CD4-positive, alpha-beta memory T cell (primary cell): ENCODE measurements at regions not wholly inside any gene's neighbourhood (a gene's known extent, or its start where the extent isn't known, plus 50 kb on each side); places are given as distances from the start of the nearest gene placed in this dataset.

ENCODE experiments used
- CTCF ChIA-PET: fragments of 350-600 bp; sonication (Branson Sonifier 250); formaldehyde crosslinking; loops from one replicate; lab custom pipeline; 2021; ENCODE audit warnings: inconsistent platforms; ENCODE audit not compliant: partially characterized antibody; lab: Charles Lee
- POLR2A ChIA-PET: fragments of 350-600 bp; sonication (Branson Sonifier 250); formaldehyde crosslinking; loops from one replicate; lab custom pipeline; 2021; ENCODE audit not compliant: partially characterized antibody; lab: Charles Lee
- DNase-seq, 5 donors: peaks; one replicate each; pipeline versions ENCODE4 v3.0.0 to v3.0.0-alpha.2; 2020 to 2022; ENCODE audit warnings: mixed read lengths in 1 of 5
- H3K27ac ChIP-seq: one replicate; pipeline ENCODE4 v1.7.0; 2013; ENCODE audit warnings: low read depth, low read length
- H3K27me3 ChIP-seq: 2 replicates; pipeline ENCODE4 v1.7.0; 2013; ENCODE audit warnings: mild to moderate bottlenecking, low read length, moderate library complexity; ENCODE audit not compliant: insufficient read depth
- H3K36me3 ChIP-seq: 2 replicates; pipeline ENCODE4 v1.7.0; 2013; ENCODE audit warnings: mild to moderate bottlenecking, low read length, moderate library complexity; ENCODE audit not compliant: insufficient read depth
- H3K4me1 ChIP-seq: 2 replicates; pipeline ENCODE4 v1.7.0; 2013; ENCODE audit warnings: mild to moderate bottlenecking, low read length, moderate library complexity; ENCODE audit not compliant: insufficient read depth
- H3K4me3 ChIP-seq, 2 donors: one replicate each; pipeline ENCODE4 v1.7.0; 2013; ENCODE audit warnings: low read length in 2 of 2, mild to moderate bottlenecking in 1 of 2
- H3K9me3 ChIP-seq, 2 donors: one replicate each; pipeline ENCODE4 v1.7.0; 2013; ENCODE audit warnings: low read length in 2 of 2, control low read depth in 1 of 2; ENCODE audit not compliant: control insufficient read depth in 1 of 2
- H3K27ac Mint-ChIP-seq, 7 donors: one replicate each; pipeline ENCODE4 v1.8.0; 2020 to 2021; ENCODE audit warnings: mixed read lengths in 7 of 7, mild to moderate bottlenecking in 6 of 7, inconsistent platforms in 3 of 7, moderate library complexity in 3 of 7
- H3K27me3 Mint-ChIP-seq, 2 donors: one replicate each; pipeline ENCODE4 v1.8.0; 2020 to 2021; ENCODE audit warnings: mixed read lengths in 2 of 2
- H3K36me3 Mint-ChIP-seq, 2 donors: one replicate each; pipeline ENCODE4 v1.8.0; 2020 to 2021; ENCODE audit warnings: mixed read lengths in 2 of 2, inconsistent platforms in 1 of 2, mild to moderate bottlenecking in 1 of 2
- H3K4me1 Mint-ChIP-seq, 4 donors: one replicate each; pipeline ENCODE4 v1.8.0; 2020 to 2021; ENCODE audit warnings: mixed read lengths in 4 of 4, mild to moderate bottlenecking in 1 of 4
- H3K4me3 Mint-ChIP-seq, 8 donors: one replicate each; pipeline ENCODE4 v1.8.0; 2020 to 2021; ENCODE audit warnings: mixed read lengths in 8 of 8, mild to moderate bottlenecking in 7 of 8, moderate library complexity in 6 of 8, inconsistent platforms in 3 of 8
- H3K9me3 Mint-ChIP-seq, 8 donors: one replicate each; pipeline ENCODE4 v1.8.0; 2020 to 2021; ENCODE audit warnings: mixed read lengths in 8 of 8, mild to moderate bottlenecking in 5 of 8, inconsistent platforms in 3 of 8, moderate library complexity in 1 of 8
- intact Hi-C: fragments of 100-400 bp; cut with micrococcal nuclease; formaldehyde crosslinking; loops from one replicate; pipeline ENCODE4 v1.15.1; 2023

- Histone ChIP-seq H3K27me3 (no peaks in the 10 kb centered on the region), H3K4me3 (no peak overlapping the region), H3K36me3 (no peaks in the 10 kb centered on the region), H3K9me3 (no peaks in the 10 kb centered on the region), H3K27ac (no peak overlapping the region), H3K4me1 (no peaks in the 10 kb centered on the region)
- DNase-seq: no peak
- Mint-ChIP-seq H3K4me3 (no peak overlapping the region), H3K27ac (peak overlapping the region in 1 of 7 donors; percentile 42), H3K36me3 (peaks cover 0 to 4% of the 10 kb centered on the region in 2 donors), H3K4me1 (peaks cover 0 to 3% (median under 1%) of the 10 kb centered on the region in 4 donors), H3K27me3 (no peaks in the 10 kb centered on the region), H3K9me3 (peaks cover 2 to 14% (median 5%) of the 10 kb centered on the region in 8 donors)
- POLR2A ChIA-PET: no interaction called here
- intact Hi-C loops: no loop called here
- CTCF ChIA-PET: no interaction called here
Observed at GRCh38 chr13:40409278-40409677, 257.2 kb downstream of the FOXO1 start.

- H3K9me3 Mint-ChIP-seq: peaks cover 2 to 14% (median 5%) of the 10 kb centered on the region in 8 donors
- H3K9me3 ChIP-seq: no peaks in the 10 kb centered on the region
- H3K27ac ChIP-seq: no peak overlapping the region
- peaks cover 0 to 4% of the 10 kb centered on the region in 2 donors for H3K36me3 Mint-ChIP-seq
- no peaks in the 10 kb centered on the region for H3K4me1 ChIP-seq
- peak overlapping the region in 1 of 7 donors; percentile 4 for H3K27ac Mint-ChIP-seq
- no peak for DNase-seq
- no peaks in the 10 kb centered on the region for H3K27me3 Mint-ChIP-seq
- POLR2A ChIA-PET: no interaction called here
- no peak overlapping the region for H3K4me3 Mint-ChIP-seq
- no peak overlapping the region for H3K4me3 ChIP-seq
- CTCF ChIA-PET: no interaction called here
- H3K27me3 ChIP-seq: no peaks in the 10 kb centered on the region
- no peaks in the 10 kb centered on the region for H3K36me3 ChIP-seq
- peaks cover 0 to 3% (median 0%) of the 10 kb centered on the region in 4 donors for H3K4me1 Mint-ChIP-seq
- intact Hi-C loops: no loop called here
Observed at GRCh38 chr13:40410315-40410714, 256.1 kb downstream of the FOXO1 start.

- no peak for DNase-seq
- Histone ChIP-seq H3K36me3 (no peaks in the 10 kb centered on the region), H3K9me3 (no peaks in the 10 kb centered on the region), H3K4me1 (peaks cover 8% of the 10 kb centered on the region), H3K27me3 (no peaks in the 10 kb centered on the region), H3K27ac (no peak overlapping the region), H3K4me3 (no peak overlapping the region)
- H3K27me3 Mint-ChIP-seq: no peaks in the 10 kb centered on the region
- CTCF ChIA-PET: no interaction called here
- no peak overlapping the region for H3K4me3 Mint-ChIP-seq
- intact Hi-C loops: no loop called here
- H3K4me1 Mint-ChIP-seq: peaks cover 9 to 15% (median 13%) of the 10 kb centered on the region in 4 donors
- H3K36me3 Mint-ChIP-seq: no peaks in the 10 kb centered on the region
- peak overlapping the region in 2 of 7 donors; percentile 11 to 77 for H3K27ac Mint-ChIP-seq
- H3K9me3 Mint-ChIP-seq: peaks cover 0 to 2% (median 0%) of the 10 kb centered on the region in 8 donors
- POLR2A ChIA-PET: no interaction called here
Observed at GRCh38 chr13:40420160-40420740, 246.2 kb downstream of the FOXO1 start.

GRCh38 chr13:40422588-40423235, 243.7 kb downstream of the FOXO1 start:
- H3K4me3 ChIP-seq: no peak overlapping the region
- no peaks in the 10 kb centered on the region for H3K36me3 ChIP-seq
- ChIA-PET POLR2A (interaction anchor here (0.6 to 1.5 kb wide), 6 partner anchors 10 to 243 kb away, joined by 3 to 5 read pairs (median 4); no protein-coding TSS in a partner anchor), CTCF (interaction anchor here (1.2 to 1.5 kb wide), 4 partner anchors 12 to 354 kb away, joined by 3 to 6 read pairs (median 3); no protein-coding TSS in a partner anchor)
- Mint-ChIP-seq H3K27ac (peak overlapping the region in 5 of 7 donors; percentile 13 to 43 (median 38)), H3K9me3 (peaks cover 0 to 2% (median 0%) of the 10 kb centered on the region in 8 donors), H3K4me3 (no peak overlapping the region), H3K27me3 (no peaks in the 10 kb centered on the region), H3K4me1 (peaks cover 9 to 15% (median 13%) of the 10 kb centered on the region in 4 donors), H3K36me3 (no peaks in the 10 kb centered on the region)
- H3K27ac ChIP-seq: no peak overlapping the region
- H3K27me3 ChIP-seq: no peaks in the 10 kb centered on the region
- intact Hi-C loops: no loop called here
- no peak for DNase-seq
- H3K9me3 ChIP-seq: no peaks in the 10 kb centered on the region
- H3K4me1 ChIP-seq: peaks cover 8% of the 10 kb centered on the region

GRCh38 chr13:40428354-40428753, 238.1 kb downstream of the FOXO1 start:
- Mint-ChIP-seq H3K4me3 (no peak overlapping the region), H3K27me3 (no peaks in the 10 kb centered on the region), H3K36me3 (no peaks in the 10 kb centered on the region), H3K9me3 (peaks cover 0 to 2% (median 0%) of the 10 kb centered on the region in 8 donors), H3K27ac (no peak overlapping the region), H3K4me1 (peaks cover 10 to 24% (median 15%) of the 10 kb centered on the region in 4 donors)
- H3K27me3 ChIP-seq: no peaks in the 10 kb centered on the region
- no peak overlapping the region for H3K27ac ChIP-seq
- H3K9me3 ChIP-seq: no peaks in the 10 kb centered on the region
- H3K4me1 ChIP-seq: peaks cover 15% of the 10 kb centered on the region
- ChIA-PET POLR2A (no interaction called here), CTCF (no interaction called here)
- intact Hi-C loops: no loop called here
- DNase-seq: no peak
- H3K4me3 ChIP-seq: no peak overlapping the region
- no peaks in the 10 kb centered on the region for H3K36me3 ChIP-seq

GRCh38 chr13:40429706-40430545, 236.5 kb downstream of the FOXO1 start:
- no peak for DNase-seq
- Mint-ChIP-seq H3K4me1 (peaks cover 22 to 40% (median 29%) of the 10 kb centered on the region in 4 donors), H3K9me3 (no peaks in the 10 kb centered on the region), H3K27ac (no peak overlapping the region), H3K36me3 (no peaks in the 10 kb centered on the region), H3K4me3 (no peak overlapping the region), H3K27me3 (no peaks in the 10 kb centered on the region)
- no peak overlapping the region for H3K4me3 ChIP-seq
- no peaks in the 10 kb centered on the region for H3K27me3 ChIP-seq
- no peaks in the 10 kb centered on the region for H3K36me3 ChIP-seq
- H3K27ac ChIP-seq: no peak overlapping the region
- peaks cover 30% of the 10 kb centered on the region for H3K4me1 ChIP-seq
- H3K9me3 ChIP-seq: no peaks in the 10 kb centered on the region
- ChIA-PET POLR2A (no interaction called here), CTCF (no interaction called here)
- intact Hi-C loops: no loop called here
